Panc1 (cell line): ENCODE measurements at regions not wholly inside any gene's neighbourhood (a gene's known extent, or its start where the extent isn't known, plus 50 kb on each side); places are given as distances from the start of the nearest gene placed in this dataset.

Source experiments
- ATAC-seq: fragments of 200-7000 bp; cut with Tn5 transposase; 2 replicates; pipeline ENCODE4 v1.9.1; 2020; ENCODE audit warnings: mild to moderate bottlenecking, moderate library complexity
- BruUV-seq: library from RNA; stranded (reverse); fragments of 400-500 nt; replicated peaks from 2 replicates; lab custom pipeline; 2021; lab: Mats Ljungman, UMichigan
- CTCF ChIA-PET: fragments of 300-600 bp; sonication (Branson Sonifier 250); formaldehyde crosslinking; loops from one replicate; lab custom pipeline; 2022; ENCODE audit warnings: antibody characterized with exemption; lab: Charles Lee
- POLR2A ChIA-PET: fragments of 300-600 bp; sonication (Branson Sonifier 250); formaldehyde crosslinking; loops from one replicate; lab custom pipeline; 2022; ENCODE audit warnings: antibody characterized with exemption; lab: Charles Lee
- DNase-seq: peaks from one replicate; pipeline ENCODE4 v3.0.0-alpha.2; 2010; ENCODE audit warnings: low read depth, low spot score
- H3K27ac ChIP-seq: 2 replicates; pipeline ENCODE4 v1.5.1; 2011; ENCODE audit warnings: mild to moderate bottlenecking, low read length, inconsistent platforms
- H3K27me3 ChIP-seq: fragments of 200-500 bp; sonication (Bioruptor generic); 2 replicates; pipeline ENCODE4 v1.6.0; 2014; ENCODE audit warnings: low read length, inconsistent platforms; ENCODE audit not compliant: control insufficient read depth, insufficient read depth
- H3K36me3 ChIP-seq: fragments of 200-500 bp; sonication (Bioruptor generic); 2 replicates; pipeline ENCODE4 v1.5.1; 2014; ENCODE audit warnings: inconsistent platforms, mild to moderate bottlenecking, low read length, moderate library complexity; ENCODE audit not compliant: control insufficient read depth, insufficient read depth
- H3K4me1 ChIP-seq: 2 replicates; pipeline ENCODE4 v1.5.1; 2011; ENCODE audit warnings: inconsistent platforms, mild to moderate bottlenecking, low read length, moderate library complexity; ENCODE audit not compliant: control insufficient read depth, insufficient read depth
- H3K4me3 ChIP-seq, 2 experiments: 2 replicates each; pipeline ENCODE4 v1.5.1; 2011 to 2012; ENCODE audit warnings: low read depth in 2 of 2, low read length in 2 of 2, mild to moderate bottlenecking in 2 of 2, inconsistent platforms in 1 of 2, moderate library complexity in 1 of 2
- H3K9me3 ChIP-seq: fragments of 200-500 bp; sonication (Bioruptor generic); 2 replicates; pipeline ENCODE4 v1.5.1; 2014; ENCODE audit warnings: low read depth, mild to moderate bottlenecking, inconsistent platforms, low read length, moderate library complexity; ENCODE audit not compliant: control insufficient read depth, insufficient read depth
- CTCF ChIP-seq: fragments of 450-650 bp; IDR thresholded peaks from 2 replicates; pipeline ENCODE4 v1.5.1; 2017; ENCODE audit warnings: mild to moderate bottlenecking
- POLR2AphosphoS5 ChIP-seq: IDR thresholded peaks from 2 replicates; pipeline ENCODE4 v1.6.1; 2012; ENCODE audit warnings: mild to moderate bottlenecking, low read depth, low read length, moderate library complexity
- REST ChIP-seq, 2 experiments: IDR thresholded peaks; 2 replicates each; pipeline ENCODE4 v1.6.1; 2011 to 2012; ENCODE audit warnings: low read depth in 2 of 2, control low read depth in 1 of 2, low read length in 1 of 2, mild to moderate bottlenecking in 1 of 2, moderate library complexity in 1 of 2; ENCODE audit not compliant: insufficient read depth in 1 of 2
- SIN3A ChIP-seq: IDR thresholded peaks from 2 replicates; pipeline ENCODE4 v1.6.1; 2012; ENCODE audit warnings: low read depth, mild to moderate bottlenecking, low read length, moderate library complexity, borderline replicate concordance; ENCODE audit not compliant: insufficient read depth
- TCF7L2 ChIP-seq: IDR thresholded peaks from 2 replicates; pipeline ENCODE4 v1.6.1; 2011; ENCODE audit warnings: mild to moderate bottlenecking, low read depth, low read length, inconsistent platforms
- in situ Hi-C: cut with HindIII; loops from 2 replicates; pipeline ENCODE4 v1.10.0; 2016; ENCODE audit warnings: low sequenced_read_pairs, low pct_unique_long_range_greater_than_20kb
- intact Hi-C: fragments of 100-400 bp; cut with micrococcal nuclease; formaldehyde crosslinking; loops from one replicate; pipeline ENCODE4 v1.10.0; 2022; ENCODE audit not compliant: unreplicated experiment

GRCh38 chr7:85765698-85766298, 578.9 kb upstream of the SEMA3D start:
- no peak for DNase-seq
- Histone ChIP-seq H3K27me3 (no peaks in the 10 kb centered on the region), H3K4me1 (no peaks in the 10 kb centered on the region), H3K4me3 (no peak overlapping the region), H3K36me3 (no peaks in the 10 kb centered on the region), H3K9me3 (no peaks in the 10 kb centered on the region), H3K27ac (no peak overlapping the region)
- POLR2A ChIA-PET: no interaction called here
- TF ChIP-seq CTCF: no peak
- TF ChIP-seq TCF7L2: peak; percentile 72
- in situ Hi-C loops (no loop called here), intact Hi-C loops (no loop called here)
- BruUV-seq: no TSS peak
- no peak for ATAC-seq
- CTCF ChIA-PET: no interaction called here

- intact Hi-C loops: no loop called here
- no peaks in the 10 kb centered on the region for H3K9me3 ChIP-seq
- DNase-seq (no peak), ATAC-seq (no peak)
- in situ Hi-C loops: no loop called here
- H3K4me3 ChIP-seq: no peak overlapping the region
- H3K4me1 ChIP-seq: no peaks in the 10 kb centered on the region
- ChIA-PET CTCF (no interaction called here), POLR2A (no interaction called here)
- H3K36me3 ChIP-seq: no peaks in the 10 kb centered on the region
- H3K27me3 ChIP-seq: no peaks in the 10 kb centered on the region
- no peak overlapping the region for H3K27ac ChIP-seq
- BruUV-seq: no TSS peak
- TF ChIP-seq REST (IDR thresholded peaks at IDR 0.05; ENCODE audit: insufficient read depth in 1 of 2, low read depth in 2 of 2, low read length in 1 of 2) (no peak), CTCF (no peak), TCF7L2 (no peak), POLR2AphosphoS5 (no peak), SIN3A (no peak)
Measured at GRCh38 chr7:85764034-85764433, 577.2 kb upstream of the SEMA3D start.
